Mammary epithelial cell (primary cell): ENCODE measurements at regions not wholly inside any gene's neighbourhood (a gene's known extent, or its start where the extent isn't known, plus 50 kb on each side); places are given as distances from the start of the nearest gene placed in this dataset.

Source experiments
- EZH2 ChIP-seq: IDR thresholded peaks from 2 replicates; pipeline ENCODE4 v1.6.1; 2012; ENCODE audit warnings: low read length, inconsistent platforms, borderline replicate concordance
- TF ChIP-seq, protein P1 (sequence below), 2 donors: IDR thresholded peaks in 1 of 2; conservative IDR thresholded peaks in 1 of 2; 2 replicates each; pipeline ENCODE4 v1.5.1; 2011 to 2012; ENCODE audit warnings: inconsistent platforms in 2 of 2, low read length in 2 of 2, mild to moderate bottlenecking in 2 of 2, control low read depth in 1 of 2, low read depth in 1 of 2; ENCODE audit not compliant: insufficient read depth in 1 of 2; ENCODE audit errors: extremely low read depth in 1 of 2

DNA sequence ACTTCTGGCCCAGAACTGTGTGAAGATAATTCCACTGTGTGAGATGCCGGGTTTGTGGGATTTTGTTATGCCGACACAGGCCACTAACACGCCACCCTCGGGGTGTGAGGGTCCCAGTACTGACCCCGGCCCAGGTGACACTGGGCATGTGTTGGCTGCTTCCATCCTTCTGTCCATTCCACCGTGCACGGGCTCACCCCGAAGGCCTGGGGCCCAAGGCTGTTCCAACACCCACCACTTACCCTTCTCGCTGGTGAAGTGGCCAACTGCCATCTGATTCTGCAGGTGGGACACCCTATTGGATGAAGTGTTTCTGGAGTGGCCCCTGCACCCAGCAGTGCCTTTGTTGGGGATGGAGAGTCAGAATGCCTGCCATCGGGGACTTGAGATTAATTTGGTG is 1307.5 kb downstream of the BRD1 start:
- TF ChIP-seq EZH2: no peak
- TF ChIP-seq, protein P1, sequence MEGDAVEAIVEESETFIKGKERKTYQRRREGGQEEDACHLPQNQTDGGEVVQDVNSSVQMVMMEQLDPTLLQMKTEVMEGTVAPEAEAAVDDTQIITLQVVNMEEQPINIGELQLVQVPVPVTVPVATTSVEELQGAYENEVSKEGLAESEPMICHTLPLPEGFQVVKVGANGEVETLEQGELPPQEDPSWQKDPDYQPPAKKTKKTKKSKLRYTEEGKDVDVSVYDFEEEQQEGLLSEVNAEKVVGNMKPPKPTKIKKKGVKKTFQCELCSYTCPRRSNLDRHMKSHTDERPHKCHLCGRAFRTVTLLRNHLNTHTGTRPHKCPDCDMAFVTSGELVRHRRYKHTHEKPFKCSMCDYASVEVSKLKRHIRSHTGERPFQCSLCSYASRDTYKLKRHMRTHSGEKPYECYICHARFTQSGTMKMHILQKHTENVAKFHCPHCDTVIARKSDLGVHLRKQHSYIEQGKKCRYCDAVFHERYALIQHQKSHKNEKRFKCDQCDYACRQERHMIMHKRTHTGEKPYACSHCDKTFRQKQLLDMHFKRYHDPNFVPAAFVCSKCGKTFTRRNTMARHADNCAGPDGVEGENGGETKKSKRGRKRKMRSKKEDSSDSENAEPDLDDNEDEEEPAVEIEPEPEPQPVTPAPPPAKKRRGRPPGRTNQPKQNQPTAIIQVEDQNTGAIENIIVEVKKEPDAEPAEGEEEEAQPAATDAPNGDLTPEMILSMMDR (conservative IDR thresholded peaks at IDR 0.05 in 1 of 2, IDR thresholded peaks at IDR 0.05 in 1 of 2; ENCODE audit: extremely low read depth in 1 of 2, insufficient read depth in 1 of 2, low read depth in 1 of 2, low read length in 2 of 2): no peak
